GM12878 (cell line): ENCODE measurements at regions not wholly inside any gene's neighbourhood (a gene's known extent, or its start where the extent isn't known, plus 50 kb on each side); places are given as distances from the start of the nearest gene placed in this dataset.

Experiments
- ATAC-seq: fragments of 200-7000 bp; cut with Tn5 transposase; 3 replicates; pipeline ENCODE4 v1.9.1; 2020; ENCODE audit warnings: mild to moderate bottlenecking, moderate library complexity
- BruUV-seq: library from RNA; stranded (reverse); fragments of 400-500 nt; replicated peaks from 2 replicates; lab custom pipeline; 2021; lab: Mats Ljungman, UMichigan
- CTCF ChIA-PET: fragments of 300-600 bp; sonication (Branson Sonifier 250); formaldehyde crosslinking; extraction: SDS; loops from one replicate; lab custom pipeline; 2021; ENCODE audit warnings: inconsistent platforms; lab: Yijun Ruan, JAX
- POLR2A ChIA-PET: fragments of 350-600 bp; formaldehyde crosslinking; extraction: SDS; loops from one replicate; lab custom pipeline; 2021; ENCODE audit warnings: inconsistent platforms; lab: Charles Lee
- RAD21 ChIA-PET: fragments of 300-600 bp; sonication (Branson Sonifier 250); formaldehyde crosslinking; loops from one replicate; lab custom pipeline; 2023; ENCODE audit warnings: antibody characterized with exemption; ENCODE audit not compliant: unreplicated experiment; lab: Charles Lee
- SMC1A ChIA-PET: fragments of 300-600 bp; sonication (Branson Sonifier 250); formaldehyde crosslinking; loops from one replicate; lab custom pipeline; 2023; ENCODE audit not compliant: unreplicated experiment, uncharacterized antibody; lab: Charles Lee
- DNase-seq: peaks from one replicate; pipeline ENCODE4 v3.0.0-alpha.2; 2011; ENCODE audit warnings: low read depth, low spot score
- FAIRE-seq: peaks from 3 replicates; lab custom pipeline; 2011; peaks lifted over from hg19 to GRCh38; lab: Jason Lieb, UNC
- H2AFZ ChIP-seq: 2 replicates; pipeline ENCODE4 v1.6.0; 2011; ENCODE audit warnings: low read depth, low read length, control low read depth; ENCODE audit not compliant: control insufficient read depth
- H3K27ac ChIP-seq: 2 replicates; pipeline ENCODE4 v1.5.1; 2011; ENCODE audit warnings: control low read depth; ENCODE audit not compliant: control insufficient read depth, insufficient read depth
- H3K27me3 ChIP-seq, 2 experiments: replicated peaks in 1 of 2; 2 replicates each; pipeline versions ENCODE4 v1.6.0 to v1.6.1; 2011; ENCODE audit warnings: low read length in 1 of 2; ENCODE audit not compliant: control insufficient read depth in 2 of 2, insufficient read depth in 2 of 2
- H3K36me3 ChIP-seq, 2 experiments: 2 replicates each; pipeline ENCODE4 v1.5.1; 2011; ENCODE audit warnings: low read length in 1 of 2; ENCODE audit not compliant: control insufficient read depth in 2 of 2, insufficient read depth in 2 of 2
- H3K4me1 ChIP-seq: 2 replicates; pipeline ENCODE4 v1.6.1; 2011; ENCODE audit warnings: mild to moderate bottlenecking, low read length, moderate library complexity, mixed read lengths; ENCODE audit not compliant: control insufficient read depth, insufficient read depth
- H3K4me2 ChIP-seq: 2 replicates; pipeline ENCODE4 v1.6.0; 2011; ENCODE audit warnings: control low read depth; ENCODE audit not compliant: control insufficient read depth, insufficient read depth
- H3K4me3 ChIP-seq: fragments of 200-600 bp; sonication (generic); 2 replicates; pipeline ENCODE4 v1.5.1; 2016
- H3K79me2 ChIP-seq: 2 replicates; pipeline ENCODE4 v1.6.0; 2011; ENCODE audit warnings: low read length; ENCODE audit not compliant: control insufficient read depth, insufficient read depth
- H3K9ac ChIP-seq: 2 replicates; pipeline ENCODE4 v1.8.0; 2011; ENCODE audit warnings: low read length, control low read depth, mixed read lengths; ENCODE audit not compliant: control insufficient read depth, insufficient read depth
- H3K9me3 ChIP-seq: replicated peaks from 3 replicates; pipeline ENCODE4 v1.5.1; 2011; ENCODE audit warnings: mild to moderate bottlenecking, low read length; ENCODE audit not compliant: control insufficient read depth, insufficient read depth
- H4K20me1 ChIP-seq: 2 replicates; pipeline ENCODE4 v1.6.0; 2011; ENCODE audit not compliant: control insufficient read depth, insufficient read depth
- BACH1 ChIP-seq: fragments of 450-650 bp; IDR thresholded peaks from 2 replicates; pipeline ENCODE4 v1.6.1; 2017; ENCODE audit warnings: mild to moderate bottlenecking, borderline replicate concordance
- BCL11A ChIP-seq: IDR thresholded peaks from 2 replicates; pipeline ENCODE4 v1.6.1; 2011; ENCODE audit warnings: low read depth, low read length
- CBX3 ChIP-seq: fragments of 200-600 bp; sonication (generic); IDR thresholded peaks from 2 replicates; pipeline ENCODE4 v1.6.1; 2016; ENCODE audit warnings: low read depth, borderline replicate concordance
- E2F4 ChIP-seq: IDR thresholded peaks from 2 replicates; pipeline ENCODE4 v1.6.1; 2012; ENCODE audit warnings: low read depth, low read length, improper control_type of control experiment
- MTA3 ChIP-seq: IDR thresholded peaks from 2 replicates; pipeline ENCODE4 v1.6.1; 2012; ENCODE audit warnings: low read length, inconsistent platforms, borderline replicate concordance
- NFYA ChIP-seq: IDR thresholded peaks from 2 replicates; pipeline ENCODE4 v1.6.1; 2011; ENCODE audit warnings: low read depth, mild to moderate bottlenecking, low read length, improper control_type of control experiment, borderline replicate concordance
- RAD51 ChIP-seq: fragments of 450-650 bp; IDR thresholded peaks from 2 replicates; pipeline ENCODE4 v1.6.1; 2016; ENCODE audit warnings: moderate library complexity, mild to moderate bottlenecking, inconsistent platforms
- STAT3 ChIP-seq: IDR thresholded peaks from 2 replicates; pipeline ENCODE4 v1.6.1; 2011; ENCODE audit warnings: low read depth, low read length, improper control_type of control experiment
- USF1 ChIP-seq: IDR thresholded peaks from 2 replicates; pipeline ENCODE4 v1.6.1; 2011; ENCODE audit warnings: borderline replicate concordance, low read depth, mild to moderate bottlenecking, moderate library complexity, mixed read lengths, low read length; ENCODE audit not compliant: insufficient read depth; ENCODE audit errors: extremely low read length
- ZNF592 ChIP-seq: fragments of 450-650 bp; IDR thresholded peaks from 2 replicates; pipeline ENCODE4 v1.6.1; 2017; ENCODE audit warnings: mild to moderate bottlenecking, moderate library complexity
- WGBS: methylation state at CpG from one replicate; pipeline ENCODE4 v1.1.6; 2016; ENCODE audit warnings: low lambda C conversion rate; ENCODE audit not compliant: insufficient replicate concordance, insufficient coverage; ENCODE audit errors: missing lambda C conversion rate; 5-methylcytosine and 5-hydroxymethylcytosine counted together
- in situ Hi-C: fragments of 300-500 bp; cut with MboI; formaldehyde crosslinking; loops from 9 replicates; pipeline ENCODE4 v1.14.3; 2018; ENCODE audit warnings: mixed read lengths
- intact Hi-C: fragments of 100-400 bp; cut with micrococcal nuclease; formaldehyde crosslinking; loops from one replicate; pipeline ENCODE4 v1.14.2; 2022; ENCODE audit not compliant: unreplicated experiment

GRCh38 chr6:169072127-169073042 is 181.3 kb downstream of the THBS2 start:
- no peaks in the 10 kb centered on the region; the same call in 2 of the 3 replicates for H3K9me3 ChIP-seq
- no peaks in the 10 kb centered on the region for H3K36me3 ChIP-seq
- no peaks in the 10 kb centered on the region for H3K27me3 ChIP-seq
- no peak for FAIRE-seq
- CTCF ChIA-PET, result no interaction called here
- no peak for TF ChIP-seq RAD51
- no peak for TF ChIP-seq ZNF592
- no peak for TF ChIP-seq CBX3
- TF ChIP-seq MTA3, result no peak
- TF ChIP-seq STAT3, result no peak
- TF ChIP-seq USF1, result no peak
- TF ChIP-seq BACH1, result no peak
- TF ChIP-seq BCL11A, result no peak
- no peak for TF ChIP-seq E2F4
- TF ChIP-seq NFYA, result no peak
- no peak overlapping the region for H3K4me2 ChIP-seq
- no peak overlapping the region for H3K9ac ChIP-seq
- BruUV-seq, result no TSS peak
- H3K79me2 ChIP-seq, result no peaks in the 10 kb centered on the region
- no peak overlapping the region for H3K4me3 ChIP-seq
- H3K27ac ChIP-seq, result no peak overlapping the region
- in situ Hi-C loops (no loop called here), intact Hi-C loops (no loop called here)
- SMC1A ChIA-PET, result no interaction called here
- POLR2A ChIA-PET, result no interaction called here
- H2AFZ ChIP-seq, result no peak overlapping the region
- H3K4me1 ChIP-seq, result no peaks in the 10 kb centered on the region
- no peak for DNase-seq
- RAD21 ChIA-PET, result no interaction called here
- 43% methylated on average over 23 of the region's 23 CpGs for WGBS
- H4K20me1 ChIP-seq, result no peaks in the 10 kb centered on the region
- ATAC-seq, result no peak
